IMR-90 (cell line): ENCODE measurements at regions not wholly inside any gene's neighbourhood (a gene's known extent, or its start where the extent isn't known, plus 50 kb on each side); places are given as distances from the start of the nearest gene placed in this dataset.

Experiments
- ATAC-seq: fragments of 200-7000 bp; cut with Tn5 transposase; 2 replicates; pipeline ENCODE4 v1.9.1; 2020; ENCODE audit warnings: low read depth, mild to moderate bottlenecking, moderate library complexity
- BruUV-seq: library from RNA; stranded (reverse); fragments of 400-500 nt; replicated peaks from 2 replicates; lab custom pipeline; 2021; lab: Mats Ljungman, UMichigan
- CTCF ChIA-PET: fragments of 300-600 bp; formaldehyde crosslinking; extraction: SDS; loops from one replicate; lab custom pipeline; 2021; ENCODE audit warnings: antibody characterized with exemption; lab: Yijun Ruan, JAX
- POLR2A ChIA-PET: fragments of 300-600 bp; sonication (Branson Sonifier 250); formaldehyde crosslinking; loops from one replicate; lab custom pipeline; 2022; ENCODE audit warnings: antibody characterized with exemption; ENCODE audit not compliant: unreplicated experiment; lab: Charles Lee
- DNase-seq: peaks from one replicate; pipeline ENCODE4 v3.0.0; 2013
- H2AFZ ChIP-seq: replicated peaks from 2 replicates; pipeline ENCODE3; 2013; ENCODE audit warnings: low read length, mild to moderate bottlenecking; ENCODE audit not compliant: poor library complexity
- H2AK5ac ChIP-seq: 2 replicates; pipeline ENCODE4 v1.6.1; 2013; ENCODE audit warnings: low read depth, low read length, inconsistent platforms
- H2AK9ac ChIP-seq: replicated peaks from 2 replicates; pipeline ENCODE3; 2013; ENCODE audit warnings: mild to moderate bottlenecking, low read depth, low read length, moderate library complexity; ENCODE audit not compliant: poor library complexity
- H2BK120ac ChIP-seq: 2 replicates; pipeline ENCODE4 v1.6.1; 2013; ENCODE audit warnings: low read depth, low read length, inconsistent platforms
- H2BK15ac ChIP-seq: 3 replicates; pipeline ENCODE4 v1.6.1; 2013; ENCODE audit warnings: low read depth, low read length, inconsistent platforms
- H2BK20ac ChIP-seq: 2 replicates; pipeline ENCODE4 v1.6.1; 2013; ENCODE audit warnings: low read depth, mild to moderate bottlenecking, inconsistent platforms, low read length, moderate library complexity
- H2BK5ac ChIP-seq: 2 replicates; pipeline ENCODE4 v1.6.1; 2013; ENCODE audit warnings: mild to moderate bottlenecking, low read depth, low read length, inconsistent platforms; ENCODE audit not compliant: poor library complexity, severe bottlenecking
- H3K14ac ChIP-seq: replicated peaks from 2 replicates; pipeline ENCODE4 v1.6.1; 2013; ENCODE audit warnings: low read depth, low read length, inconsistent platforms
- H3K18ac ChIP-seq: 2 replicates; pipeline ENCODE4 v1.6.1; 2013; ENCODE audit warnings: low read depth, low read length, control low read depth
- H3K23ac ChIP-seq: 2 replicates; pipeline ENCODE4 v1.6.1; 2013; ENCODE audit warnings: low read depth, low read length, inconsistent platforms
- H3K27ac ChIP-seq: 2 replicates; pipeline ENCODE4 v1.5.1; 2013; ENCODE audit warnings: mild to moderate bottlenecking, control low read depth, low read length; ENCODE audit not compliant: insufficient read depth
- H3K27me3 ChIP-seq: 2 replicates; pipeline ENCODE4 v1.6.1; 2013; ENCODE audit warnings: low read length; ENCODE audit not compliant: control insufficient read depth, insufficient read depth
- H3K36me3 ChIP-seq: 2 replicates; pipeline ENCODE4 v1.6.1; 2013; ENCODE audit warnings: low read length, mixed read lengths; ENCODE audit not compliant: control insufficient read depth, insufficient read depth
- H3K4ac ChIP-seq: 2 replicates; pipeline ENCODE4 v1.6.1; 2013; ENCODE audit warnings: low read depth, low read length, inconsistent platforms
- H3K4me1 ChIP-seq: 2 replicates; pipeline ENCODE4 v1.6.1; 2013; ENCODE audit warnings: low read length, mixed read lengths; ENCODE audit not compliant: control insufficient read depth, insufficient read depth
- H3K4me2 ChIP-seq: 2 replicates; pipeline ENCODE4 v1.6.1; 2013; ENCODE audit warnings: low read depth, mild to moderate bottlenecking, control low read depth, low read length, moderate library complexity
- H3K4me3 ChIP-seq: 2 replicates; pipeline ENCODE4 v1.5.1; 2013; ENCODE audit warnings: low read depth, mild to moderate bottlenecking, control low read depth, low read length, moderate library complexity; ENCODE audit not compliant: insufficient read depth
- H3K56ac ChIP-seq: 2 replicates; pipeline ENCODE4 v1.6.1; 2013; ENCODE audit warnings: low read length, inconsistent platforms; ENCODE audit not compliant: insufficient read depth; ENCODE audit errors: extremely low read depth
- H3K79me1 ChIP-seq, 2 experiments: 2 replicates each; pipeline ENCODE4 v1.6.1; 2013; ENCODE audit warnings: low read length in 2 of 2, inconsistent platforms in 1 of 2, low read depth in 1 of 2
- H3K9ac ChIP-seq: 2 replicates; pipeline ENCODE4 v1.6.1; 2013; ENCODE audit warnings: low read depth, low read length, control low read depth
- H3K9me1 ChIP-seq: 2 replicates; pipeline ENCODE4 v1.6.1; 2013; ENCODE audit warnings: low read length, inconsistent platforms; ENCODE audit not compliant: insufficient read depth
- H3K9me3 ChIP-seq: 2 replicates; pipeline ENCODE4 v1.6.1; 2013; ENCODE audit warnings: low read length; ENCODE audit not compliant: control insufficient read depth, insufficient read depth
- H4K20me1 ChIP-seq: 2 replicates; pipeline ENCODE4 v1.6.1; 2013; ENCODE audit warnings: low read length, inconsistent platforms; ENCODE audit not compliant: insufficient read depth
- H4K5ac ChIP-seq: 2 replicates; pipeline ENCODE4 v1.6.1; 2013; ENCODE audit warnings: mild to moderate bottlenecking, low read depth, low read length, control low read depth
- H4K8ac ChIP-seq, 2 experiments: 2 replicates each; pipeline ENCODE4 v1.6.1; 2013; ENCODE audit warnings: low read depth in 2 of 2, low read length in 2 of 2, control low read depth in 1 of 2, inconsistent platforms in 1 of 2
- H4K91ac ChIP-seq: 2 replicates; pipeline ENCODE4 v1.6.1; 2013; ENCODE audit warnings: low read depth, low read length, inconsistent platforms; ENCODE audit not compliant: insufficient read depth
- BHLHE40 ChIP-seq: fragments of 150-350 bp; IDR thresholded peaks from 2 replicates; pipeline ENCODE4 v1.6.1; 2016; ENCODE audit warnings: mild to moderate bottlenecking, low read depth, low read length
- CEBPB ChIP-seq: IDR thresholded peaks from 2 replicates; pipeline ENCODE4 v1.6.1; 2012; ENCODE audit warnings: low read depth, low read length, improper control_type of control experiment
- CHD1 ChIP-seq: IDR thresholded peaks from 2 replicates; pipeline ENCODE4 v1.6.1; 2012; ENCODE audit warnings: low read depth, low read length, improper control_type of control experiment
- FOS ChIP-seq: fragments of 150-350 bp; IDR thresholded peaks from 2 replicates; pipeline ENCODE4 v1.6.1; 2016; ENCODE audit warnings: low read depth, low read length
- MAFK ChIP-seq: IDR thresholded peaks from 2 replicates; pipeline ENCODE4 v1.6.1; 2012; ENCODE audit warnings: low read depth, low read length, improper control_type of control experiment
- MAZ ChIP-seq: IDR thresholded peaks from 2 replicates; pipeline ENCODE4 v1.6.1; 2012; ENCODE audit warnings: low read depth, mild to moderate bottlenecking, low read length, improper control_type of control experiment, moderate library complexity, borderline replicate concordance
- MXI1 ChIP-seq: IDR thresholded peaks from 2 replicates; pipeline ENCODE4 v1.6.1; 2012; ENCODE audit warnings: low read depth, mild to moderate bottlenecking, low read length, moderate library complexity, borderline replicate concordance
- NFE2L2 ChIP-seq: fragments of 150-350 bp; IDR thresholded peaks from 2 replicates; pipeline ENCODE4 v1.6.1; 2016; ENCODE audit warnings: low read depth, mild to moderate bottlenecking, low read length
- POLR2A ChIP-seq: IDR thresholded peaks from 2 replicates; pipeline ENCODE4 v1.6.1; 2012; ENCODE audit warnings: mild to moderate bottlenecking, low read depth, low read length
- RAD21 ChIP-seq: IDR thresholded peaks from 2 replicates; pipeline ENCODE4 v1.6.1; 2012; ENCODE audit warnings: low read length, improper control_type of control experiment
- RCOR1 ChIP-seq: IDR thresholded peaks from 2 replicates; pipeline ENCODE4 v1.6.1; 2012; ENCODE audit warnings: mild to moderate bottlenecking, low read length, improper control_type of control experiment; ENCODE audit not compliant: insufficient replicate concordance
- RFX5 ChIP-seq: IDR thresholded peaks from 2 replicates; pipeline ENCODE4 v1.8.0; 2012; ENCODE audit warnings: low read depth, mild to moderate bottlenecking, low read length, moderate library complexity
- SMC3 ChIP-seq: fragments of 150-350 bp; IDR thresholded peaks from 2 replicates; pipeline ENCODE4 v1.6.1; 2016; ENCODE audit warnings: low read depth, mild to moderate bottlenecking, antibody characterized with exemption, low read length, moderate library complexity
- WGBS, 2 experiments: methylation state at CpG; one replicate each; pipeline versions ENCODE4 v1.1.5 to v1.1.7; 2013; ENCODE audit warnings: missing lambda C conversion rate in 2 of 2; ENCODE audit not compliant: insufficient read length in 1 of 2; ENCODE audit errors: extremely low coverage in 2 of 2; 5-methylcytosine and 5-hydroxymethylcytosine counted together
- dilution Hi-C: fragments of 300-500 bp; cut with HindIII; formaldehyde crosslinking; loops from one replicate; pipeline ENCODE4 v1.14.3; 2018; ENCODE audit warnings: low sequenced_read_pairs; ENCODE audit not compliant: unreplicated experiment
- in situ Hi-C: fragments of 300-500 bp; cut with MboI; formaldehyde crosslinking; loops from 3 replicates; pipeline ENCODE4 v1.14.3; 2019; ENCODE audit warnings: low sequenced_read_pairs, inconsistent platforms, mixed read lengths
- intact Hi-C: fragments of 100-400 bp; cut with micrococcal nuclease; formaldehyde crosslinking; loops from 2 replicates; pipeline ENCODE4 v1.10.0; 2022
- TF ChIP-seq, protein P1 (sequence below): conservative IDR thresholded peaks from 2 replicates; pipeline ENCODE4 v1.5.1; 2012; ENCODE audit warnings: mild to moderate bottlenecking, low read depth, low read length, improper control_type of control experiment
- TF ChIP-seq, protein P2 (sequence below): fragments of 150-350 bp; IDR thresholded peaks from 2 replicates; pipeline ENCODE4 v1.6.1; 2017; ENCODE audit warnings: mild to moderate bottlenecking, antibody characterized with exemption, low read length, low read depth
- TF ChIP-seq, protein P3 (sequence below): fragments of 150-350 bp; IDR thresholded peaks from 2 replicates; pipeline ENCODE4 v1.6.1; 2016; ENCODE audit warnings: low read depth, mild to moderate bottlenecking, low read length, moderate library complexity, borderline replicate concordance

DNA sequence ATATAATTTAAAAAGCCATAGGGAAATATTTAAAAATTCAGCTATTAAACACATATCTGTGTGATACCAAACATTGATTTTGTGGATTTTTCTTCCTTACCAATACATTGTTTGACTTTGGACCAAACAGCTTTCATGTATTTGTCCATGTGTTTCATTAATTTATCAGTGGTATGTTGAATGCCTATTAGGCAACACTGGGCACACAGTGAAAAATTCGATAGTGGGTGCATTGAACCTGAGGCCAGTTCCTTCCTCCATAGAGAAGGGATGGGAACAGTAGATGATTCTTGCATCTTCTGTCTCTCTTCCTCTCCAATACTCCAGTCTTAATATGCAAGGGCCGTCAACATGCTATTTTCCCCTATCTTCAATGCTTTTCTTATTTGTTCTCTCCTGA, 110.2 kb upstream of the NR3C1 start:
- intact Hi-C loops (no loop called here), dilution Hi-C loops (no loop called here)

More for the DNA sequence above, 110.2 kb upstream of the NR3C1 start:
- CTCF ChIA-PET, result no interaction called here
- Histone ChIP-seq H3K9me3 (no peaks in the 10 kb centered on the region), H3K4me2 (no peak overlapping the region), H3K79me1 (no peaks in the 10 kb centered on the region), H3K36me3 (no peaks in the 10 kb centered on the region), H2AK5ac (no peak overlapping the region), H4K5ac (no peak overlapping the region), H2AFZ (no peak overlapping the region), H3K4me1 (peaks cover 3% of the 10 kb centered on the region; the same call in 1 of the 2 replicates), H3K9ac (no peak overlapping the region), H2BK20ac (no peak overlapping the region), H2BK5ac (no peak overlapping the region), H2BK120ac (no peak overlapping the region), H4K20me1 (no peaks in the 10 kb centered on the region), H3K56ac (no peak overlapping the region), H3K4me3 (no peak overlapping the region), H4K8ac (no peak overlapping the region), H3K18ac (no peak overlapping the region), H3K23ac (no peak overlapping the region), H4K91ac (no peak overlapping the region), H2AK9ac (no peak overlapping the region), H3K27me3 (no peaks in the 10 kb centered on the region), H2BK15ac (no peak overlapping the region), H3K14ac (no peak overlapping the region), H3K4ac (no peak overlapping the region), H3K27ac (no peak overlapping the region), H3K9me1 (no peaks in the 10 kb centered on the region)
- ATAC-seq, result no peak
- no peak for DNase-seq
- WGBS, 2 experiments, result 100% methylated on average over 1 of the region's 2 CpGs; no CpG with 5 or more reads in 1 of the 2 experiments
- POLR2A ChIA-PET, result no interaction called here
- in situ Hi-C loops, result no loop called here
- TF ChIP-seq CHD1 (no peak), MAFK (no peak), RAD21 (no peak), POLR2A (no peak), MXI1 (no peak), CEBPB (no peak), MAZ (no peak), NFE2L2 (no peak), RFX5 (no peak), BHLHE40 (no peak), RCOR1 (no peak), SMC3 (no peak), FOS (no peak)
- TF ChIP-seq, protein P1, sequence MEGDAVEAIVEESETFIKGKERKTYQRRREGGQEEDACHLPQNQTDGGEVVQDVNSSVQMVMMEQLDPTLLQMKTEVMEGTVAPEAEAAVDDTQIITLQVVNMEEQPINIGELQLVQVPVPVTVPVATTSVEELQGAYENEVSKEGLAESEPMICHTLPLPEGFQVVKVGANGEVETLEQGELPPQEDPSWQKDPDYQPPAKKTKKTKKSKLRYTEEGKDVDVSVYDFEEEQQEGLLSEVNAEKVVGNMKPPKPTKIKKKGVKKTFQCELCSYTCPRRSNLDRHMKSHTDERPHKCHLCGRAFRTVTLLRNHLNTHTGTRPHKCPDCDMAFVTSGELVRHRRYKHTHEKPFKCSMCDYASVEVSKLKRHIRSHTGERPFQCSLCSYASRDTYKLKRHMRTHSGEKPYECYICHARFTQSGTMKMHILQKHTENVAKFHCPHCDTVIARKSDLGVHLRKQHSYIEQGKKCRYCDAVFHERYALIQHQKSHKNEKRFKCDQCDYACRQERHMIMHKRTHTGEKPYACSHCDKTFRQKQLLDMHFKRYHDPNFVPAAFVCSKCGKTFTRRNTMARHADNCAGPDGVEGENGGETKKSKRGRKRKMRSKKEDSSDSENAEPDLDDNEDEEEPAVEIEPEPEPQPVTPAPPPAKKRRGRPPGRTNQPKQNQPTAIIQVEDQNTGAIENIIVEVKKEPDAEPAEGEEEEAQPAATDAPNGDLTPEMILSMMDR, result no peak
- TF ChIP-seq, protein P2, sequence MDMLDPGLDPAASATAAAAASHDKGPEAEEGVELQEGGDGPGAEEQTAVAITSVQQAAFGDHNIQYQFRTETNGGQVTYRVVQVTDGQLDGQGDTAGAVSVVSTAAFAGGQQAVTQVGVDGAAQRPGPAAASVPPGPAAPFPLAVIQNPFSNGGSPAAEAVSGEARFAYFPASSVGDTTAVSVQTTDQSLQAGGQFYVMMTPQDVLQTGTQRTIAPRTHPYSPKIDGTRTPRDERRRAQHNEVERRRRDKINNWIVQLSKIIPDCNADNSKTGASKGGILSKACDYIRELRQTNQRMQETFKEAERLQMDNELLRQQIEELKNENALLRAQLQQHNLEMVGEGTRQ, result no peak
- TF ChIP-seq, protein P3, sequence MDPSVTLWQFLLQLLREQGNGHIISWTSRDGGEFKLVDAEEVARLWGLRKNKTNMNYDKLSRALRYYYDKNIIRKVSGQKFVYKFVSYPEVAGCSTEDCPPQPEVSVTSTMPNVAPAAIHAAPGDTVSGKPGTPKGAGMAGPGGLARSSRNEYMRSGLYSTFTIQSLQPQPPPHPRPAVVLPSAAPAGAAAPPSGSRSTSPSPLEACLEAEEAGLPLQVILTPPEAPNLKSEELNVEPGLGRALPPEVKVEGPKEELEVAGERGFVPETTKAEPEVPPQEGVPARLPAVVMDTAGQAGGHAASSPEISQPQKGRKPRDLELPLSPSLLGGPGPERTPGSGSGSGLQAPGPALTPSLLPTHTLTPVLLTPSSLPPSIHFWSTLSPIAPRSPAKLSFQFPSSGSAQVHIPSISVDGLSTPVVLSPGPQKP, result no peak
- BruUV-seq, result no TSS peak
